Upper lobe of left lung (tissue), 4 donors: ENCODE measurements at regions not wholly inside any gene's neighbourhood (a gene's known extent, or its start where the extent isn't known, plus 50 kb on each side); places are given as distances from the start of the nearest gene placed in this dataset.

Experiments
- CTCF ChIP-seq, 6 experiments: fragments of 450-650 bp in 4 of 6; fragments of 200-600 bp in 2 of 6; sonication (generic) in 2 of 6; IDR thresholded peaks; one replicate each; pipeline ENCODE4 v1.5.1; 2016 to 2019; ENCODE audit warnings: antibody characterized with exemption in 6 of 6
- EP300 ChIP-seq, 4 donors: sonication (generic); formaldehyde crosslinking; IDR thresholded peaks; one replicate each; pipeline ENCODE4 v1.5.1; 2017; ENCODE audit warnings: antibody characterized with exemption in 4 of 4, control low read depth in 2 of 4
- POLR2A ChIP-seq, 4 donors: fragments of 450-650 bp; IDR thresholded peaks; one replicate each; pipeline ENCODE4 v1.5.1; 2016 to 2017; ENCODE audit warnings: antibody characterized with exemption in 4 of 4, mild to moderate bottlenecking in 2 of 4
- POLR2AphosphoS5 ChIP-seq, 2 donors: sonication (generic); formaldehyde crosslinking; IDR thresholded peaks; one replicate each; pipeline ENCODE4 v1.5.1; 2017; ENCODE audit warnings: antibody characterized with exemption in 2 of 2

GRCh38 chr4:171279131-171279530, 534.1 kb upstream of the GALNTL6 start:
- no peak for TF ChIP-seq POLR2A (IDR thresholded peaks at IDR 0.05)
- no peak for TF ChIP-seq CTCF (IDR thresholded peaks at IDR 0.05)
- TF ChIP-seq EP300 (IDR thresholded peaks at IDR 0.05), result no peak
- no peak for TF ChIP-seq POLR2AphosphoS5 (IDR thresholded peaks at IDR 0.05)
